HCT116 (cell line): ENCODE measurements at regions not wholly inside any gene's neighbourhood (a gene's known extent, or its start where the extent isn't known, plus 50 kb on each side); places are given as distances from the start of the nearest gene placed in this dataset.

Source experiments
- ATAC-seq: fragments of 200-7000 bp; cut with Tn5 transposase; 2 replicates; pipeline ENCODE4 v1.9.1; 2020; ENCODE audit warnings: mild to moderate bottlenecking, moderate library complexity
- BruUV-seq: library from RNA; stranded (reverse); fragments of 400-500 nt; replicated peaks from 2 replicates; lab custom pipeline; 2021; lab: Mats Ljungman, UMichigan
- CTCF ChIA-PET: fragments of 300-600 bp; sonication (Branson Sonifier 250); formaldehyde crosslinking; loops from one replicate; lab custom pipeline; 2021; ENCODE audit warnings: antibody characterized with exemption; lab: Charles Lee
- POLR2A ChIA-PET: fragments of 300-600, 350-600 bp; sonication (Branson Sonifier 250); formaldehyde crosslinking; loops from one replicate; lab custom pipeline; 2021; ENCODE audit warnings: antibody characterized with exemption; lab: Charles Lee
- RAD21 ChIA-PET, 2 experiments: fragments of 300-600 bp; sonication (Branson Sonifier 250); formaldehyde crosslinking; loops; one replicate each; lab custom pipeline; 2023; ENCODE audit warnings: low total read pairs in 2 of 2; ENCODE audit not compliant: uncharacterized antibody in 2 of 2, unreplicated experiment in 2 of 2, low non-redundant PET in 1 of 2; lab: Charles Lee
- DNase-seq: peaks from one replicate; pipeline ENCODE4 v3.0.0-alpha.2; 2010; ENCODE audit warnings: low read depth, low spot score
- H2AFZ ChIP-seq: fragments of 200-600 bp; shearing (Covaris generic), sonication (generic); 2 replicates; pipeline ENCODE4 v1.6.1; 2017; ENCODE audit warnings: low read depth, mixed run types, mixed read lengths, antibody characterized with exemption, low read length; ENCODE audit not compliant: poor library complexity, severe bottlenecking
- H3K27ac ChIP-seq: 2 replicates; pipeline ENCODE4 v1.5.1; 2012; ENCODE audit warnings: low read depth, low read length
- H3K27me3 ChIP-seq: fragments of 200-600 bp; sonication (generic); 2 replicates; pipeline ENCODE4 v1.6.1; 2016; ENCODE audit warnings: mixed run types, low read length, mixed read lengths; ENCODE audit not compliant: insufficient read depth
- H3K36me3 ChIP-seq, 2 experiments: fragments of 200-500 bp in 1 of 2; fragments of 200-600 bp in 1 of 2; sonication (Bioruptor generic) in 1 of 2; sonication (generic) in 1 of 2; 2 replicates each; pipeline versions ENCODE4 v1.5.1 to v1.6.1; 2014 to 2016; ENCODE audit warnings: low read length in 2 of 2, inconsistent platforms in 1 of 2, mixed read lengths in 1 of 2, mixed run types in 1 of 2; ENCODE audit not compliant: insufficient read depth in 2 of 2, control insufficient read depth in 1 of 2
- H3K4me1 ChIP-seq, 2 experiments: fragments of 200-600 bp in 1 of 2; sonication (generic) in 1 of 2; 2 replicates each; pipeline versions ENCODE4 v1.5.1 to v1.6.1; 2012 to 2017; ENCODE audit warnings: low read length in 2 of 2, inconsistent platforms in 1 of 2, mild to moderate bottlenecking in 1 of 2, mixed read lengths in 1 of 2, mixed run types in 1 of 2, moderate library complexity in 1 of 2; ENCODE audit not compliant: insufficient read depth in 2 of 2, control insufficient read depth in 1 of 2
- H3K4me2 ChIP-seq: fragments of 200-600 bp; sonication (generic); 2 replicates; pipeline ENCODE4 v1.6.1; 2017; ENCODE audit warnings: mixed run types, low read length, mixed read lengths
- H3K4me3 ChIP-seq, 2 experiments: fragments of 200-600 bp in 1 of 2; sonication (generic) in 1 of 2; replicated peaks in 1 of 2; 2 replicates each; pipeline ENCODE4 v1.5.1; 2011 to 2016; ENCODE audit warnings: low read length in 2 of 2, control low read depth in 1 of 2, low read depth in 1 of 2, mild to moderate bottlenecking in 1 of 2, mixed read lengths in 1 of 2, mixed run types in 1 of 2
- H3K79me2 ChIP-seq: fragments of 200-600 bp; sonication (generic); 2 replicates; pipeline ENCODE4 v1.6.1; 2017; ENCODE audit warnings: mild to moderate bottlenecking, mixed run types, low read length, moderate library complexity, mixed read lengths; ENCODE audit not compliant: insufficient read depth
- H3K9ac ChIP-seq: fragments of 200-600 bp; sonication (generic); 2 replicates; pipeline ENCODE4 v1.6.1; 2016; ENCODE audit warnings: low read length, mixed read lengths
- H3K9me2 ChIP-seq: fragments of 200-600 bp; sonication (generic), shearing (Covaris generic); 2 replicates; pipeline ENCODE4 v1.6.1; 2017; ENCODE audit warnings: mixed run types, mild to moderate bottlenecking, moderate library complexity; ENCODE audit not compliant: insufficient read depth
- H3K9me3 ChIP-seq, 2 experiments: fragments of 200-500 bp in 1 of 2; fragments of 200-600 bp in 1 of 2; sonication (Bioruptor generic) in 1 of 2; sonication (generic) in 1 of 2; 2 replicates each; pipeline ENCODE4 v1.6.1; 2014 to 2017; ENCODE audit warnings: low read length in 2 of 2, mixed read lengths in 2 of 2, inconsistent platforms in 1 of 2, low read depth in 1 of 2, mild to moderate bottlenecking in 1 of 2, mixed run types in 1 of 2, moderate library complexity in 1 of 2; ENCODE audit not compliant: control insufficient read depth in 1 of 2, insufficient read depth in 1 of 2
- H4K20me1 ChIP-seq: fragments of 200-600 bp; sonication (generic), shearing (Covaris generic); 2 replicates; pipeline ENCODE4 v1.6.1; 2017; ENCODE audit warnings: mixed run types, mild to moderate bottlenecking, moderate library complexity; ENCODE audit not compliant: insufficient read depth
- EZH2phosphoT487 ChIP-seq: fragments of 200-600 bp; IDR thresholded peaks from 2 replicates; pipeline ENCODE4 v1.6.1; 2018; ENCODE audit warnings: antibody characterized with exemption, borderline replicate concordance
- FOSL1 ChIP-seq: IDR thresholded peaks from 2 replicates; pipeline ENCODE4 v1.6.1; 2012; ENCODE audit warnings: low read depth
- JUND ChIP-seq: IDR thresholded peaks from 2 replicates; pipeline ENCODE4 v1.6.1; 2012
- POLR2A ChIP-seq: IDR thresholded peaks from 2 replicates; pipeline ENCODE4 v1.7.0; 2011; ENCODE audit warnings: borderline replicate concordance; ENCODE audit not compliant: insufficient read depth, insufficient read length; ENCODE audit errors: extremely low read depth
- SP1 ChIP-seq: IDR thresholded peaks from 2 replicates; pipeline ENCODE4 v1.6.1; 2012; ENCODE audit warnings: low read depth
- ZBTB33 ChIP-seq: IDR thresholded peaks from 2 replicates; pipeline ENCODE4 v1.6.1; 2011; ENCODE audit warnings: mild to moderate bottlenecking, low read length, moderate library complexity; ENCODE audit not compliant: insufficient replicate concordance; ENCODE audit errors: extremely low read depth
- ZFX ChIP-seq: fragments of 450-650 bp; IDR thresholded peaks from 2 replicates; pipeline ENCODE4 v1.6.1; 2017
- intact Hi-C: fragments of 100-400 bp; cut with micrococcal nuclease; formaldehyde crosslinking; loops from 2 replicates; pipeline ENCODE4 v1.10.0; 2022
- TF ChIP-seq, protein P1 (sequence below): IDR thresholded peaks from 2 replicates; pipeline ENCODE4 v1.6.1; 2012; ENCODE audit warnings: low read depth

DNA sequence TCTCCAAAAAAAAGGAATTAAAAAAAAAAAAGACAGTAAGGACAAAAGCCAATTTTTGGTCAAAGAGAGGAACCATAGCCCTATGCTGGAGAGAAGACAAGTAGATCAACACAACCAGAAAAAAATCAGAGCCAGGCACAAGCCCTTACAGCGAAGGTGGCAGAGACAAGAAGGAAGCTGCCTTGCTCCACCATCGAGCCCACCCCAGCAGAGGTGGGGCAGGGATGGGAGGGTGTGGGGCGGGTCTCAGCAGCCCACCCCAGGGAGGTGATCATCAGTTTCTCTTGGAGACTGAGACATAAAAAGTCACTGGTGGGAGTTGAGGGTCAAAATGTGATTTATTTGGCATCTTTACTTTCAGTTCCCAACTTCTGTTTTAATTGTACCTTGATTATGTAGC, 332.4 kb downstream of the FOXO1 start (continued):
- TF ChIP-seq EZH2phosphoT487 (no peak), ZBTB33 (no peak), ZFX (no peak)

DNA sequence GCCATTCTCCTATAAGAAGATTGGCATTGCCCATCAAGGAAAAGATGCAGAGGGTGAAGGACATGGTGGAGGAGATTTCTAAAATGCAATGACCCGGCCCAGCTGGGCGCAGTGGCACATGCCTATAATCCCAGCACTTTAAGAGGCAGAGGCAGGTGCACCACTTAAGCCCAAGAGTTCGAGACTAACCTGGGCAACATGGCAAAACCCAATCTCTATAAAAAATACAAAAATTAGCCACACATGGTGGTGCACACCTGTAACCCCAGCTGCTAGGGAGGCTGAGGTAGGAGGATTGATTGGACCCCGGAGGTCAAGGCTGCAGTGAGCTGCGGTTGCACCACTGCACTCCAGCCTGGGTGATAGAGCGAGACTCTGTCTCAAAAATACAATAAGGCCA, 331.8 kb downstream of the FOXO1 start:
- H3K9me2 ChIP-seq = no peaks in the 10 kb centered on the region
- H3K4me2 ChIP-seq = no peak overlapping the region
- no peaks in the 10 kb centered on the region for H3K36me3 ChIP-seq
- no TSS peak for BruUV-seq
- no peaks in the 10 kb centered on the region for H3K27me3 ChIP-seq
- H3K27ac ChIP-seq = no peak overlapping the region
- ChIA-PET POLR2A (no interaction called here), CTCF (no interaction called here), RAD21 (no interaction called here)
- no peak overlapping the region for H3K9ac ChIP-seq
- H3K4me1 ChIP-seq = peaks cover 0 to 16% of the 10 kb centered on the region in 2 experiments; a peak in 2 of 4 replicates
- ATAC-seq (no peak), DNase-seq (no peak)
- no peak overlapping the region for H3K4me3 ChIP-seq
- no peaks in the 10 kb centered on the region for H3K9me3 ChIP-seq
- intact Hi-C loops = no loop called here
- no peaks in the 10 kb centered on the region for H3K79me2 ChIP-seq
- H4K20me1 ChIP-seq = no peaks in the 10 kb centered on the region
- H2AFZ ChIP-seq = no peak overlapping the region
- TF ChIP-seq SP1 = no peak
- TF ChIP-seq, protein P1, sequence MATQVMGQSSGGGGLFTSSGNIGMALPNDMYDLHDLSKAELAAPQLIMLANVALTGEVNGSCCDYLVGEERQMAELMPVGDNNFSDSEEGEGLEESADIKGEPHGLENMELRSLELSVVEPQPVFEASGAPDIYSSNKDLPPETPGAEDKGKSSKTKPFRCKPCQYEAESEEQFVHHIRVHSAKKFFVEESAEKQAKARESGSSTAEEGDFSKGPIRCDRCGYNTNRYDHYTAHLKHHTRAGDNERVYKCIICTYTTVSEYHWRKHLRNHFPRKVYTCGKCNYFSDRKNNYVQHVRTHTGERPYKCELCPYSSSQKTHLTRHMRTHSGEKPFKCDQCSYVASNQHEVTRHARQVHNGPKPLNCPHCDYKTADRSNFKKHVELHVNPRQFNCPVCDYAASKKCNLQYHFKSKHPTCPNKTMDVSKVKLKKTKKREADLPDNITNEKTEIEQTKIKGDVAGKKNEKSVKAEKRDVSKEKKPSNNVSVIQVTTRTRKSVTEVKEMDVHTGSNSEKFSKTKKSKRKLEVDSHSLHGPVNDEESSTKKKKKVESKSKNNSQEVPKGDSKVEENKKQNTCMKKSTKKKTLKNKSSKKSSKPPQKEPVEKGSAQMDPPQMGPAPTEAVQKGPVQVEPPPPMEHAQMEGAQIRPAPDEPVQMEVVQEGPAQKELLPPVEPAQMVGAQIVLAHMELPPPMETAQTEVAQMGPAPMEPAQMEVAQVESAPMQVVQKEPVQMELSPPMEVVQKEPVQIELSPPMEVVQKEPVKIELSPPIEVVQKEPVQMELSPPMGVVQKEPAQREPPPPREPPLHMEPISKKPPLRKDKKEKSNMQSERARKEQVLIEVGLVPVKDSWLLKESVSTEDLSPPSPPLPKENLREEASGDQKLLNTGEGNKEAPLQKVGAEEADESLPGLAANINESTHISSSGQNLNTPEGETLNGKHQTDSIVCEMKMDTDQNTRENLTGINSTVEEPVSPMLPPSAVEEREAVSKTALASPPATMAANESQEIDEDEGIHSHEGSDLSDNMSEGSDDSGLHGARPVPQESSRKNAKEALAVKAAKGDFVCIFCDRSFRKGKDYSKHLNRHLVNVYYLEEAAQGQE = no peak
- TF ChIP-seq FOSL1 = no peak
- TF ChIP-seq ZBTB33 = no peak
- no peak for TF ChIP-seq JUND
- no peak for TF ChIP-seq POLR2A
- TF ChIP-seq EZH2phosphoT487 = no peak
